ENCODE measurements at regions not wholly inside any gene's neighbourhood (a gene's known extent, or its start where the extent isn't known, plus 50 kb on each side); places are given as distances from the start of the nearest gene placed in this dataset.

- TF ChIP-seq HDGF (IDR thresholded peaks at IDR 0.05; ENCODE audit: borderline replicate concordance) (no peak), NFRKB (IDR thresholded peaks at IDR 0.05) (no peak), ELF4 (IDR thresholded peaks at IDR 0.05) (no peak), TARDBP (IDR thresholded peaks at IDR 0.05) (no peak), ZNF384 (IDR thresholded peaks at IDR 0.05) (no peak), SP1 (IDR thresholded peaks at IDR 0.05) (no peak), BHLHE40 (IDR thresholded peaks at IDR 0.05; ENCODE audit: borderline replicate concordance) (no peak), L3MBTL2 (conservative IDR thresholded peaks at IDR 0.05) (no peak), FOXM1 (IDR thresholded peaks at IDR 0.05; ENCODE audit: borderline replicate concordance) (no peak), ARNT (IDR thresholded peaks at IDR 0.05) (no peak), CTBP1 (IDR thresholded peaks at IDR 0.05; ENCODE audit: borderline replicate concordance) (no peak), FOXK2 (IDR thresholded peaks at IDR 0.05) (no peak)
- TF ChIP-seq, protein P1, sequence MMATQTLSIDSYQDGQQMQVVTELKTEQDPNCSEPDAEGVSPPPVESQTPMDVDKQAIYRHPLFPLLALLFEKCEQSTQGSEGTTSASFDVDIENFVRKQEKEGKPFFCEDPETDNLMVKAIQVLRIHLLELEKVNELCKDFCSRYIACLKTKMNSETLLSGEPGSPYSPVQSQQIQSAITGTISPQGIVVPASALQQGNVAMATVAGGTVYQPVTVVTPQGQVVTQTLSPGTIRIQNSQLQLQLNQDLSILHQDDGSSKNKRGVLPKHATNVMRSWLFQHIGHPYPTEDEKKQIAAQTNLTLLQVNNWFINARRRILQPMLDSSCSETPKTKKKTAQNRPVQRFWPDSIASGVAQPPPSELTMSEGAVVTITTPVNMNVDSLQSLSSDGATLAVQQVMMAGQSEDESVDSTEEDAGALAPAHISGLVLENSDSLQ (IDR thresholded peaks at IDR 0.05) = no peak
Observed at GRCh38 chr2:16373341-16373740, 292.3 kb downstream of the CYRIA start.
